H1 (cell line): ENCODE measurements at regions not wholly inside any gene's neighbourhood (a gene's known extent, or its start where the extent isn't known, plus 50 kb on each side); places are given as distances from the start of the nearest gene placed in this dataset.

ENCODE experiments used
- CREB1 ChIP-seq: IDR thresholded peaks from 2 replicates; pipeline ENCODE4 v1.6.1; 2012; ENCODE audit warnings: inconsistent platforms
- GABPA ChIP-seq: IDR thresholded peaks from 2 replicates; pipeline ENCODE4 v1.6.1; 2011; ENCODE audit warnings: mild to moderate bottlenecking, low read length, moderate library complexity, borderline replicate concordance; ENCODE audit not compliant: insufficient read depth
- HDAC2 ChIP-seq, 2 experiments: fragments of 300-600 bp in 1 of 2; sonication (generic) in 1 of 2; IDR thresholded peaks; 2 replicates each; pipeline ENCODE4 v1.6.1; 2011 to 2012; ENCODE audit warnings: low read depth in 2 of 2, low read length in 2 of 2, mild to moderate bottlenecking in 2 of 2, moderate library complexity in 2 of 2, borderline replicate concordance in 1 of 2, inconsistent platforms in 1 of 2
- POLR2A ChIP-seq, 2 experiments: IDR thresholded peaks; 1 replicate in 1 of 2; 2 replicates in 1 of 2; pipeline ENCODE4 v1.6.1; 2011; ENCODE audit warnings: low read depth in 2 of 2, low read length in 2 of 2, mild to moderate bottlenecking in 2 of 2; ENCODE audit errors: control extremely low read depth in 1 of 2
- POLR2AphosphoS5 ChIP-seq: IDR thresholded peaks from 2 replicates; pipeline ENCODE4 v1.6.1; 2011; ENCODE audit warnings: low read depth, low read length
- POU5F1 ChIP-seq: IDR thresholded peaks from 2 replicates; pipeline ENCODE4 v1.6.1; 2011; ENCODE audit warnings: low read depth, mild to moderate bottlenecking, low read length, moderate library complexity
- RAD21 ChIP-seq, 2 experiments: IDR thresholded peaks in 1 of 2; conservative IDR thresholded peaks in 1 of 2; 2 replicates each; pipeline ENCODE4 v1.6.1; 2011; ENCODE audit warnings: low read depth in 2 of 2, low read length in 2 of 2, improper control_type of control experiment in 1 of 2, inconsistent platforms in 1 of 2, mild to moderate bottlenecking in 1 of 2, moderate library complexity in 1 of 2
- RFX5 ChIP-seq: IDR thresholded peaks from 2 replicates; pipeline ENCODE4 v1.6.1; 2011; ENCODE audit warnings: low read depth, low read length, improper control_type of control experiment, borderline replicate concordance
- SIN3A ChIP-seq, 2 experiments: IDR thresholded peaks in 1 of 2; conservative IDR thresholded peaks in 1 of 2; 2 replicates each; pipeline ENCODE4 v1.6.1; 2011 to 2012; ENCODE audit warnings: low read length in 2 of 2, improper control_type of control experiment in 1 of 2, low read depth in 1 of 2, mild to moderate bottlenecking in 1 of 2
- TAF1 ChIP-seq: IDR thresholded peaks from 2 replicates; pipeline ENCODE4 v1.6.1; 2011; ENCODE audit warnings: mild to moderate bottlenecking, low read depth, low read length
- TF ChIP-seq, protein P1 (sequence below), 3 experiments: IDR thresholded peaks; 1 replicate in 2 of 3; 2 replicates in 1 of 3; pipeline versions ENCODE4 v1.5.1 to v1.6.1; 2011; ENCODE audit warnings: low read length in 3 of 3, mild to moderate bottlenecking in 3 of 3, inconsistent platforms in 2 of 3, low read depth in 1 of 3, moderate library complexity in 1 of 3; ENCODE audit not compliant: insufficient read depth in 1 of 3; ENCODE audit errors: control extremely low read depth in 1 of 3

DNA sequence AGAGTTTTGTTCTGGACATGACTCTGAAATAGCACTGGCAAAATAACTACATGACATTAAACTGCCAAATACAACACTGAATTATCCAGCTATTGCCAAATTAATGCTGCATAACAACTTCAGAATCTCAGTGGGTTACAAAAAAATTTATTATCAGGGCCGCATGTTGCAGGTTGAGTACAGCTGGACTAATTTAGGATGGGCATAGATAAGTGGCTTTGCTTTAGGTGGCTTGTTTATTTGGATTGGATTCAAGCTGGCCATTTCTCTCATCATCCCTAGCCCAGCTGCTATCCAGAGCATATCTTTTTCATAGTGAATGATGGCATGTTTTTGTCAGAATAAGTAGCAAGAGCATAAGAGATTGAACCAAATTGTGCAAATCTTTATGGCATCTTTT, 1277.1 kb downstream of the REEP3 start:
- TF ChIP-seq POLR2A (IDR thresholded peaks at IDR 0.05; ENCODE audit: control extremely low read depth in 1 of 2, low read depth in 2 of 2, low read length in 2 of 2) (no peak), RFX5 (no peak), POU5F1 (no peak), GABPA (no peak), RAD21 (IDR thresholded peaks at IDR 0.05 in 1 of 2, conservative IDR thresholded peaks at IDR 0.05 in 1 of 2; ENCODE audit: low read depth in 2 of 2, low read length in 2 of 2) (no peak), SIN3A (conservative IDR thresholded peaks at IDR 0.05 in 1 of 2, IDR thresholded peaks at IDR 0.05 in 1 of 2; ENCODE audit: low read depth in 1 of 2, low read length in 2 of 2) (no peak), HDAC2 (IDR thresholded peaks at IDR 0.05; ENCODE audit: borderline replicate concordance in 1 of 2, low read depth in 2 of 2, low read length in 2 of 2) (no peak), TAF1 (no peak), POLR2AphosphoS5 (no peak), CREB1 (no peak)
- TF ChIP-seq, protein P1, sequence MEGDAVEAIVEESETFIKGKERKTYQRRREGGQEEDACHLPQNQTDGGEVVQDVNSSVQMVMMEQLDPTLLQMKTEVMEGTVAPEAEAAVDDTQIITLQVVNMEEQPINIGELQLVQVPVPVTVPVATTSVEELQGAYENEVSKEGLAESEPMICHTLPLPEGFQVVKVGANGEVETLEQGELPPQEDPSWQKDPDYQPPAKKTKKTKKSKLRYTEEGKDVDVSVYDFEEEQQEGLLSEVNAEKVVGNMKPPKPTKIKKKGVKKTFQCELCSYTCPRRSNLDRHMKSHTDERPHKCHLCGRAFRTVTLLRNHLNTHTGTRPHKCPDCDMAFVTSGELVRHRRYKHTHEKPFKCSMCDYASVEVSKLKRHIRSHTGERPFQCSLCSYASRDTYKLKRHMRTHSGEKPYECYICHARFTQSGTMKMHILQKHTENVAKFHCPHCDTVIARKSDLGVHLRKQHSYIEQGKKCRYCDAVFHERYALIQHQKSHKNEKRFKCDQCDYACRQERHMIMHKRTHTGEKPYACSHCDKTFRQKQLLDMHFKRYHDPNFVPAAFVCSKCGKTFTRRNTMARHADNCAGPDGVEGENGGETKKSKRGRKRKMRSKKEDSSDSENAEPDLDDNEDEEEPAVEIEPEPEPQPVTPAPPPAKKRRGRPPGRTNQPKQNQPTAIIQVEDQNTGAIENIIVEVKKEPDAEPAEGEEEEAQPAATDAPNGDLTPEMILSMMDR (IDR thresholded peaks at IDR 0.05; ENCODE audit: control extremely low read depth in 1 of 3, insufficient read depth in 1 of 3, low read depth in 1 of 3, low read length in 3 of 3), result no peak
